CD4-positive, alpha-beta T cell treated with Interleukin-17A for 4 hours (primary cell): ENCODE measurements at regions not wholly inside any gene's neighbourhood (a gene's known extent, or its start where the extent isn't known, plus 50 kb on each side); places are given as distances from the start of the nearest gene placed in this dataset.
A peak's percentile ranks its signal among the peaks of the same experiment; 100 is the strongest.
"Not testable (repeated sequence)": the region's sequence is repeated elsewhere in the genome, so short reads cannot be mapped to it uniquely, and the experiment has no call there.

ENCODE experiments used
- DNase-seq: peaks from one replicate; pipeline ENCODE4 v3.0.0-alpha.2; 2020; ENCODE audit warnings: mixed read lengths

DNA sequence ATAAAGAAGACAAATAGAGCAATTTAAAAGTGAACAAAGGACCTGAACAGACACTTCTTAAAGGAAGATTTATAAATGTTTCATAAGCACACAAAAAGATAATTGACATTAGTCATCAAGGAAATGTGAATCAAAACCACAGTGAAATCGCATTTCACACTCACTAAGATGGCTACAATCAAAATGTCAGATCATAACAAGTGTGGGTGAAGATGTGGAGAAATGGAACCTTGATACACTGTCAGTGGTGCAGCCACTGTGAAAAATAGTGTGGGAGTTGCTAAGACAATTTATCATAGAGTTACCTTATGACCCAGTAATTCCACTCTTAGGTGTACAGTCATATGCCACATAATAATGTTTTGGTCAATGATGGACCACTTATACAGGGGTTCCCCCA, 54.5 kb upstream of the HTR4 start:
- no peak for DNase-seq

DNA sequence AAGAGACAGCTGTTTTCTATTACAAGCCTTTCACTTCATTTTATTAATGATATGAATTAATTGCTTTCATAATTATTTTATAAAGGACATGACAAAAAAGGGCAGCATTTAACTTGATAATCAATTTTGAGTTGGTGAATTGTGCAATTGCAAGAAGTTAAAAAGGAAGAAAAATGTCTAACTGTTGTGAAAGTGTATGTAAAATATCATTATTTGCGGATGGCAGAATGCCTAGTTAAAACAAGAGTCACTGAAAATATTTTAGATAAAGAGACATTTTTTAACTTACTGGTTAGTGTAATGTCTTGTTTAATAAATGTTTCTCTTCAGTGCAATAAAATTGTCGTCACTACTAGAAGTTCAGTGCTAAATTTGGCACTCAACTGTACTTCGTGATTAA, 57.6 kb upstream of the HTR4 start:
- DNase-seq: no peak

DNA sequence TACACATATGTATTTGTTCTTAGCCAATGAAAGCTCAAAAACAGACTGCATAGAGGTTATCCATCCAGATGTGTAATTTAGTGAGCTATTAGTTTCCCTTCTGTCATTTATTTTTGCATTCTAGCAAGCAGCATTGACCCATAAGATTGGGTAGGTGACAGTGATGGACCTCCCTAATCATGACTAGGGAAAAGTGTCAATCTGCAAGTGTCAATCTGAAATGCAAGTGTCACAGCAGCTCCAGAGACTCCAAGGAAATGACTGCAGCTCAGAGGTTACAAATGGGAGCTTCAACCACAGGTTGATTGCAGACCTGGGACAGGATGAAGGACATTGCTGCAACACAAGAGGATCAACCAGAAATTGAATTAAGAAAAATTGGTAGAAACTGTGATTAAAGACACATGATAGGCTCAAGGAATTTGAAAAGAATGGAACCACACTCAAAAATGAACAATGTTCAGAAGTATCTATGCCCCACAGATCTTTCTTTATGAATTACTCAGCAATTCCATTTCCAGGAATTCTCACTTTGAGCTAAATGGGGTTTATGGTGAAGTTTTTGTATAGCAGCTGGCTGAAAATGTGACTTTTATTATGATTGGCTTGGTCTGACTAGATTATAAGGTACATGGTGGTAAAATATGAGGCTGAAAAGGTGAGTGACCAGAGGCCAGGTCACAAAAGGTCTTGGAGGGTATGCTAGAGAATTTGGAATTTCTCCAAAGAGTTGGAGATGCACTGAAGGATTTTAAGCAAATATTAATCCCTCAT, 59.6 kb upstream of the HTR4 start:
- no peak for DNase-seq

DNA sequence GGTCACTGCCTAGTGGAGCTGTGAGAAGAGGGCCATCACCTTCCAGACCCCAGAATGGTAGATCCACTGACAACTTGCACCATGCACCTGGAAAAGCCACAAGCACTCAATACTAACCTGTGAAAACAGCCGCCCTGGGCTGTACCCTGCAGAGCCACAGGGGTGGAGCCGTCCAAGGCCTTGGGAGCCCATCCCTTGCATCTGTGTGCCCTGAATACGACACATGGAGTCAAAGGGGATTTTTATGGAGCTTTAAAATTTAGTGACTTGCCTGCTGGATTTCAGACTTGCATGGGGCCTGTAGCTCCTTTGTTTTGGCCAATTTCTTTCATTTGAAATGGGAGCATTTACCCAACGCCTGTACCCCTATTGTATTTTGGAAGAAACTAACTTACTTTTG, 62.4 kb upstream of the HTR4 start:
- DNase-seq: no peak

DNA sequence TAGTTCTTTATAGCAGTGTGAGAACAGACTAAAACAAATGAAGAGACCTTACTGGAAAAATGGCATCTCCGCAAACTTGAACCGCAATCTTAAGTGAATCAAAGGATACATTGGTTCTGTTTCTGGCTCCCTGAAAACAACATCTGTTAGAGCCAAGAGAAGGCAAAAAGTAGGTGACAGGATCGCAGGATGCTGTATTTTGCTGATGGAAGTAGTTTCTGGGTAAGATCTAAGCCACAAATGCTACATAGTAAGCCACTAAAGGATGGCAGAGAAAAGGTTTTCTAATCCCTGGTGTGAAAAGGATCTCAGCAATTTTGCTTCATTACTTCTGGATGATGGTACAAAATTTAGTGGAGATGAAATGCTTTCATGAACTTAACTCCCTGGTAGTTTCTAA, 63.3 kb upstream of the HTR4 start:
- DNase-seq: no peak

DNA sequence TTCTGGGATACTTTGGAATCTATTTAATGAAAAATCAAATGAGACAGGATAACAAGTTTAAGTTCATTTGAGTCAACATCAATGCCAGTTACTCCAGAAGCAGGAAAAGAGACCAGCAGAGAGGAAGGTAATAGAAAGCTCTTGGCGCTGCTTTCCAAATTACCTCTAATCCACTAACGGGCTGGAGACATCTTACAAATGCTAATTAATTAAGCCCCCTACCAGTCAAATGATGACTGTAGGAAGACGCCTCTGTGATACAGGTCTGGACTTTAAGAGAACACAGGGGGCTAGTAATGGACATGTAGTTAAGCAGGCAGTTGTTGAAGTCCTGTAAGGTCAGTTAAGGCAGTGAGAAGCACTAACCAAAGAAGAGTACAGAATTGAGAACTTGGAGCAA, 65.3 kb upstream of the HTR4 start:
- DNase-seq: no peak

DNA sequence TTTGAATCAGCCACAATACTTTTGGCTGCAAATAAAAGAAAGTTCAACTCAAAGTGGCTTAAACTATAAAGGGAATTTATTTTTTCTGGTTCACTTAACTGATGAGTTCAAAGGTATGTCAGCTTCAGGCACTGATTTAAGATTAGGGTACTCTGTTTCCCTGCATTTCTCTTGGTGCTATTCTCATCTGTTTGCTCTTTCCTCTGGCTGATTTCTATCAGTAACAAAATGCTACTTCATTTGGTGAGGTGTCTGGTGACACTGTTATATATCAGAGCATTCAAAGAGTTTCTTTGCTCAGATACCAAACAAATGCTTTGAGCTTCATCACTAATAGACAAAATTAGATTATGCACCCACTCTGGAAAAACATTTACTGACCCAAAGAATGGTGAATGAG, 65.9 kb upstream of the HTR4 start:
- no peak for DNase-seq

DNA sequence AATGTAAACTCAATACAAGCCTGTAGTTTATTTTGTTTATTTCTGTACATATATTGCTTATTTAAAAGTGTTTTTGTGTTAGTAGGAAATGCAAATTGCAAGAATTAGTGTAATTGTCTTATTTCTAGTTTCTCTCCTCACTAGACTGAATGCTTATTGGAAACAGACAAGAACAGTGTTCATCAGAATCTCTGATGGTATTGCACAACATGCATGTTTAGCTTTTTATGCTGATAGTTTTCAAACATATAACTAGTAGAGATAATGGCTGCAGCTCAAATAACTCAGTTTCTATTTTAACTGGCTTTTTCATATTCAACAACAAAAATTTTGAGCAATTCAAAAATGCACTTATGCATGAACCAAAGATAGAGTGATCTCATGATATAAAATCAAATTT, 68.8 kb upstream of the HTR4 start:
- DNase-seq: no peak

DNA sequence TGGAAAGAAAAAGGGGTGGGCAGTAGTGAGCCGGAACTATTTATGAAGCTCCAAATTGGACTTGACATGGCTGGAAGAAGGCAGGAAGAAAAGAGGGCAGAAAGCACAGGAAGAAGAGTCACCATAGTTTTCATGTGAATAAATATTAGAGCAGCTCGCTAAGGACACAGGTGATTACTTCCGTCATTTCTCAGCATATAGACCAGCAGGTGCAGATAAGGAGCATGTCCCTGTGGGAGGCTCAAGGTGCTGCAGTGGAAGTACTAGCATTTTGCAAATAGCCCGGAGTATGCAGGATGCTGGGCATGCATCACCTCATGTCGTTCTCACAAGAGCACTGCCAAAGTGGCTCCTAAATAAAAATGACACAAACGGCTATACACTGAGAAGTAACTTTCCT, 71.3 kb upstream of the HTR4 start:
- no peak for DNase-seq

DNA sequence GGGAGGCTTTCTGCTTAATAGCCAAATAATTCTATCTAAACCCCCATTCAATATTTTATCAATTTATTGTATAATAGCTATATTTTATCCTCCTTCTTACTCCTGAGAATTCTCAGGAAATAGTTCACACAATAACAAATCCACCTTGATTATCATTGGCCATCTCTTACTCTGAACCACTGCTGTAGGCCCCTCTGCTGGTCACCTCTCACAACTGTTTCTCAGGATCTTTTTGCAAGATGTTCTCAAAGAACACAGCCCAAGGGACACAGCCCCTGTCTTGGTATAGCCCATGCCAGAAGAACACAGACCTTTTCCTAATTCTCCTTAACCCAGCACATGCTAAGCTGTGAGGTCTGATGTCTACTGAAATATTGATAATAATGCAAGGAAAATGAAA, 74.9 kb upstream of the HTR4 start:
- DNase-seq: no peak

DNA sequence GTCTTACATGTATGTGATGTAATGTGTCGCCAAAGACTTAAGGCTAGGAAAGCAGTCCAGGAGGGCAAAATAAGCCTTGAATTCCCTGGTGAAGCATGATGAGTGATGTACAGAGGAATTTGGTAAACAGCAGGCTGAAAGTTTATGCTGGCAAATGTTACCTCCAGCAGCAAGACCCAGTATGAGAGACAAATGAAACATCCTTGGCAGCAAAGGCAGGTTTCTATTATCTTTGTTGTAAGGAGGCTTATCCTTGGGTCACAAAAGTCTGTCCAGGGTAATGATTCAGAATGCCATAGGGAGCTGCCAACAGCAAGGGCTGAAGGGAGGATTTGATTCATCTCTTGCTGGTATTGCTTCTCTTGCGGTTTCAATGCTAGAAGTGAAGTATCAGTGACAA, 75.9 kb upstream of the HTR4 start:
- no peak for DNase-seq

DNA sequence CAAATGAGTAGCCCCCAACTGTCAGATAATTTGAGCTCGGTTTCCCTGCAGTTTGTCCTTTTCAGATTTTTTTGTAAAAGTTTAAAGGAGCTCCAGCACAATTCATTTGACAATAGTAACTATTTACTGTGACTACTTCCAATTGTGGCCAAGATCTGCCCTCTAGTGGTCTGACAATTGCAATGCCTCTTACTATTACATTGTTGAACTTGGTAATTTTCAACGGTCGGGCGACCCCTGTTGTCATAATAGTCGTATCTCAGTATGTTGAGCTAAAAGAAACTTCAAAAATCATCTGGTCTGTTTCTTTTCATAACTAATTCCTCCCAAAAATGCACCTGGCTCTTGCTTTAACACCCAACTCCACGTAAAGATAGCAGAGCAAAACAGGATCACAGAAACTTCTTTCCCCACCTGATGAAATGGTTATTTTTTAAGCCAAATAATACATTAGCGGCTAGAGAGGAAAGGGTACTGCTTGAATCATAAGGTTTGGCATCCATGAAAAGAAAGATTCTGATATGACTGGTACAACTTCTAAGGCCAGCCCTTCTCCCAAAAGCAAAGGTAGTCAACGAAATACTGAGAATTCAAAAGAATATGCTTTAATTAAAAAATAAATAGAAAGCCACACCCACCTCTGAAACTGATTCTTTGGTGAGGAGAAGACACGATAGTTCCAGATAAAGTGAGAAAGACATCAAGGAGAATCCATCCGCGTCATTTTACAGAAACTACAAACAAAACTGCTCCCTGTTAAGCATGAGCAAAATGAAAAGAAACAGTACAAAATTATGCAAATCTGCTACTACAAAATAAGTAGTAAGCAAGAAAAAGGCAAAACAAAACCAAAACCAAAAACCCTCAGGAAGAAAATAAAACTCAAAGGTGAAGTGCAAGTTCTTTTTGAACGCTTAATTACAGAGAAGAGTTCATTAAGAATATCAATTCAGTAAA, 76.9 kb upstream of the HTR4 start:
- peak; percentile 74 for DNase-seq

DNA sequence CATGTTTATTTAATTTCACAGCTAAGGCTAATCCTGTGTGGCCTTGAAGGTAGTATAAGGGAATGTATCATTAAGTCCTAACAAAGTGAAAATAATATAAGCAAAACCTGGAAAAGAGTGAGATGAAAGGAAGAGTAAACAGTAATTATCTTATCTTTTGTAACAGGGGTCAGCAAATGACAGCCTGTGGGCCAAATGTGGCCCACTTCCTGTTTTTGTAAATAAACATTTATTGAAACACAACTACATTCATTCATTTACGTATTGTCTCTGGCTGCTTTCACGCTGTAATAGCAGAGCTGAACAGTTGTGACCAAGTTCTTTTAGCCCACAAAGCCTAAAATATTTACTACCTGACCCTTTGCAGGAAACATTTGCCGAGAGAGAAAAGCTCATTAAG, 78.4 kb upstream of the HTR4 start:
- no peak for DNase-seq

DNA sequence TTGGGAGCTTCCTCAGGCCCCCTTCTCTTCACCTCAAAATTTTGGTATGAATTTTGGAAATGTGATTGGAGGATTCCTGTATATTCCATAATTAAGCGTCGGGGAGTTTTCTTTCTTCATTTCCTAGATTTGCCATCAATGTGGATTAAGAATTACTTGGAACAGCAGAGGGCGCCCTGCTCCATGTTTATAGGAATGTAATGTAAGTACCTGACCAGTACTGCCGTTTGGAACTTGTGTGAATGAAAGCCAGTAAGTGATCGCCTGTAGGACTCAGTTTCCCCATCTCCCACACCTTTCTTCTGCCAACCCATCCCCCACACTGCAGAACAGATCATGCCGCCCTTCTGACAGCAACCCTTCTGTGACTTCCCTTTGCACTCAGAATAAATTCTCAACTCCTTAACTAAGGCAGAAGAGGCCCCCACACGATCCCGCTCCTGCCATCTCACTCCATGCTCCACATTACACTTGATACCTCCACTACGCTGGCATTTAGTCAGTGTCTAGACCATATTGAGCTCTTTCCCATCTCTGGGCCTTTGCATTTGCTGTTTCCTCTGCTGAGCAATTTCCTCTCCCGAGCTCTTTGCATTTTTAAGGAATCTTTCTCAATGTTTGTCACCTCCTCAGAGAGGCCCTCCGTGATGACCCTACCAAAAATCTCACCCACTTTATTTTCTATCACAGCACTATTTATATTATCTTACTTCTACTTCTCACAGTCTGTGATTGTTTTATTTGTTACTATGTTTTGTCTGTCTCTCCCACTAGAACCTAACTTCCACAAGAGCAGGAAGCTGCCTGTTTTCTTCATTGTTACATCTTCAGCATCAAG, 79.5 kb upstream of the HTR4 start:
- peak; percentile 79 for DNase-seq

DNA sequence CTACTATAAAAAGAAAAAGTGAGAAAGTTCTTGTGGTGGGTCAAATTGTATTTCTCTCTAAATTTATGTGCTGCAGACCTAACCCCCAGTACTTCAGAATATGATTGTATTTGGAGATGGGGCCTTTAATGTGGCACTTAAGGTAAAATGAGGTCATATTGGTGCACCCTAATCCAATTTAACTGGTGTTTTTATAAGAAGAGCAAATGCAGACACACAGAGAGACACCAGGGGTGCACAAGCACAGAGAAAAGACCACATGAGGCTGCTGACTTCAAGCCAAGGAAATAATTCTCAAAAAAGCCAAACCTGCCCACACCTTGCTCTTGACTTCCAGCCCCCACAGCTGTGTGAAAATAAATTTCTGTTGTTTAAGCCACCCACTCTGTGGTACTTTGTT, 80.2 kb upstream of the HTR4 start:
- no peak for DNase-seq

DNA sequence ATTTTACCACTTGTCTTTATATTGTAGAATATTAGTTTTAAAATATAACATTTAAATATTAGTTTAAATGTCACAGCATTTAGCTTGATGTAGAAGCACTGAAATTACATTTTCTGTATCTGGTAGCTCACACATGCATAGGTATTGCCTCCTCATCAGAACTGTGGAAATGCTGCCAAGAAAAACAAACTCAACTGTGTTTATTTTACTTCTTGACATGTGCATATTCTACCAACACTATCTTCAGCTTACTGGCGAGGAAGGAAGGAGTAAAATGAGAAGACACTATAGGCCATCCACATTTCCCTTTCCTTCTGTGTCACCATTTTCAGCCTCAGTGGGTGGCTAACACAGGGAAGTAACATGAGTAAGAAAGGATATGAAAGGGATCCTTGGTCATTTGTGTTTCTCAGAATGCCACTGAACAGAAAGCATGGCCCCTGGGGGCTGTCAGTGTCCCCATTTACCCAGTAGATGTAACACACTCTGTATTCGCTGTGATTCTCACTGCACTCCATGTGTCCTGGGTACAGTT, 81.0 kb upstream of the HTR4 start:
- DNase-seq: no peak

DNA sequence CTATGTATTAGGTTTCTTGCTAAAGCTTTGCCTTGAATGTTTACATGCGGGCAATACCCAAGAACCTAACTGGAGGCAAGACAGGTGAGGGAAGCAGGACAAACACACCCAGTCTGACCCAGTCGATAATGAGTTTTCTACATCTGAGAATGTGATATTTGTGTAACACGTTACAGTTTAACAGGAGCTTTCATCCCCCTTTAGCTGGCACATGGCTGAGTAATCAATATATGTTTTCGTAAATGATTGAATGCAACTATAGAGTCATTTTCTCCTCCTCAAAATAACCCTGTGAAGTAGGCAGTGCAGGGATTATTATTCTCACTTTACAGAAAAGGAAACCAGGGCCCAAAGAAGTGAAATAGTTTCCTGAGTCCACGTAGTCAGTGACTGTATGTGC, 84.7 kb upstream of the HTR4 start:
- no peak for DNase-seq

DNA sequence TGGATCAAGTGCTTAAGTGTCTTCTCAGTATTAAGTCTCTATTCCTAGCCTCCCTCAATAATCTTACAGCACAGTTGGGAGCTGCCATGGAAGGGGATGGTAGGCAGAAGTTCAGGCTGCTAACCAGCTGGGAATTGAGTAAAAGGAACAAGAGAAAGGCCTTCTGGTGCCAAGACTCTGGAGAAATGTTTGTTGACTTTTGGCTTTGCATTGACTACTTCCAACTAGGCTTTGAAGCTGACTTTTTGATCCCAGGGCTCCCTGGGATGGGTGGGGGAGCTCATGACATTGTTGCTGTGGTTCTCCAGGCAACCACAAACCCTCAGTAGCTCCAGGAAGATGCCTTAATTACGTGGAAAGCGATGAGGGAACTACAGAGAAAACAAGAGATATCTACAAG, 85.2 kb upstream of the HTR4 start:
- no peak for DNase-seq

DNA sequence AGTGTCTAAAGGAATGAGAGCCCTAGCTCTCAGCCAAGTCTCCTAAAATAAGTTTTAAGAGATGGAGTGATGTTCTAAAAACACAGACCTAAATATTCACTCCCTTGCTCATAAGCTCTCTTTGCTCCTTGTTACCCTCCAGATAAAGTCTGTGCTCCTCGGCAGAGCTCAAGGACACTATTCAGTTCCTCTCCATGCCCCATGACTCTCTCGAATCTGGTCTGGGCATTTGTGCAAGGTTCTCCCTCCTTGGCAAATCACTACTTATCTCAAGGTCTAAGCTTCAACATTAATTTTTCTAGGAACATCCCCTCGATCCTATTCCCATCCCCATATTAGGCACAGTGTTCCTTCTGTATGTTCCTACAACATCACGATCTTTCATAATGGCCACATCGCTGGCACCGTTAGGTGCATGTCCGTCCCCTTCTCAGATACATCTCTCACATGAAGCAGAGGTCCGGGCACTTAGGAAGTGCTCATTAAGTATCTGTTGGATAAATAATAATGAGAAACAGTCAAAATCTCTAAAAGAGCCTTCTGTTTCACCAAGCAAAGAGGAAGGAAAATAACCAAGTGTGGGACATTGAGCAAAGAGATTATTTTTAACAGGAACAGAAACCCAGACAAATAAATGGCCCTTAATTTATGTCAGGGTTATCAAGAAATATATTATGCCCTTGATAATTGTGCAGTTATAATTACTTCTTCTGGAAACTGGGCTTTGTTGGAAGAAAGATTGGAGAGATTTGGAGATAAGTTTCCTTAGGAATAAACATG, 85.9 kb upstream of the HTR4 start:
- DNase-seq: no peak

DNA sequence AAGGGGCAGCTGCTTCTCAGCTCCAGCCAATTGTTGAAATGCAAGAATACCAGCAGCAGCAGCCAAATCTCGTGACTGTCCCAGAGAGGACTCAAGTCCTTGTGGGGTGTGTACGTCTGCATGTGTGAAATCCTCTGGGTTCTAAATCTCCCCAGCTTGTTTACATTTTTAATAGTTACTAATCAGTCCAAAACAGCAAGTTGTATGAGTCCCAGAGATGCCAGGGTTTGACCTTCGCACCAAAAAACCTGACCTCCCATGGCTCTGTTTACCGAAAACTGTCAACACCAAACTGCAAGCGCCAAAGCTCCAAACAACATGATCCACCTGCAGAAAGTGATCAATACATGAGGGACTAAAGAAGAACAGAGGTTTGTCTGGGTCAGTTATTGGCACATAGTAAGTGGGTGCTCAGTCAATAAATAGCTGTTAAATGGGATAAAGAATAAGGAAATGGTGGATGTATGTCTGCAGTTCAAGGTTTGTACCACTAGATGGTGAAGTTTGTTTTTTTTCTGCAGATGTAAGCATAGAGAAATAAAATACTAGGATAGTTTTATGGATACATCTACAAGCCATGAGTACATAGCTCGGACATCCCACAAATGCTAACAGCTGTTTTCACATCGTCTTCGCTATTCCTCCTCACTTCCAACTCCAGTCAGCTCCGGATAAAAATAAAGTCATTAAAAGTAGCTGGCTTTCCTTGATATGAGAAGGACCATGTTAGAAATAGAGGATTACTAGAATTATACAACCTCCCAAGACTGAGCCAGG, 85.3 kb upstream of the ADRB2 start:
- no peak for DNase-seq

DNA sequence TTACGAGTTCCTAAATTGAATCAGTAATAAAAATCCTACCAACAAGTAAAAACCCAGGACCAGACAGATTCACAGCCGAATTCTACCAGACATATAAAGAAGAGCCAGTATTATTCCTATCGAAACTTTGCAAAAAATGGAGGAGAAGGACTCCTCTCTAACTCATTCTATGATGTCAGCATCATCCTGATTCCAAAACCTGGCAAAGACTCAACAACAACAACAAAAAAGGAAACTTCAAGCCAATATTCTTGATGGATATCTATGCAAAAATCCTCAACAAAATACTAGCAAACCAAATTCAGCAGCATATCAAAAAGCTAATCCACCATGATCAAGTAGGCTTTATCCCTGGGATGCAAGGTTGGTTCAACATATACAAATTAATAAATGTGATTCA, 84.6 kb upstream of the ADRB2 start:
- DNase-seq: not testable (repeated sequence)
